ENCODE measurements at regions not wholly inside any gene's neighbourhood (a gene's known extent, or its start where the extent isn't known, plus 50 kb on each side); places are given as distances from the start of the nearest gene placed in this dataset.

- TF ChIP-seq CTCF (conservative IDR thresholded peaks at IDR 0.05) (no peak), EZH2 (IDR thresholded peaks at IDR 0.05; ENCODE audit: low read depth) (no peak)
These were observed 134.2 kb upstream of the IFNGR1 start for GRCh38 chr6:137353346-137353745.
